GM23248 (cell line): ENCODE measurements at regions not wholly inside any gene's neighbourhood (a gene's known extent, or its start where the extent isn't known, plus 50 kb on each side); places are given as distances from the start of the nearest gene placed in this dataset.

Source experiments
- EZH2 ChIP-seq: fragments of 200-600 bp; sonication (generic); IDR thresholded peaks from 2 replicates; pipeline ENCODE4 v1.6.1; 2018; ENCODE audit warnings: antibody characterized with exemption, mild to moderate bottlenecking; ENCODE audit not compliant: insufficient read depth, poor library complexity, severe bottlenecking
- EZH2phosphoT487 ChIP-seq: fragments of 200-600 bp; sonication (generic); IDR thresholded peaks from 2 replicates; pipeline ENCODE4 v1.6.1; 2018; ENCODE audit warnings: antibody characterized with exemption, moderate library complexity, mild to moderate bottlenecking, low read depth; ENCODE audit not compliant: insufficient read depth

- TF ChIP-seq EZH2 = no peak
- no peak for TF ChIP-seq EZH2phosphoT487
These were observed 1086.1 kb upstream of the MIR17HG start for GRCh38 chr13:90261343-90261742.
